Sigmoid colon (tissue), 4 donors: ENCODE measurements at regions not wholly inside any gene's neighbourhood (a gene's known extent, or its start where the extent isn't known, plus 50 kb on each side); places are given as distances from the start of the nearest gene placed in this dataset.

Experiments used
- EP300 ChIP-seq, 4 donors: sonication (generic); formaldehyde crosslinking; IDR thresholded peaks; one replicate each; pipeline ENCODE4 v1.6.1; 2017; ENCODE audit warnings: antibody characterized with exemption in 4 of 4
- POLR2A ChIP-seq, 2 donors: fragments of 450-650 bp; IDR thresholded peaks; one replicate each; pipeline ENCODE4 v1.6.1; 2016; ENCODE audit warnings: antibody characterized with exemption in 2 of 2, mild to moderate bottlenecking in 2 of 2, moderate library complexity in 2 of 2
- POLR2AphosphoS5 ChIP-seq, 4 donors: sonication (generic); formaldehyde crosslinking; IDR thresholded peaks; one replicate each; pipeline ENCODE4 v1.6.1; 2017; ENCODE audit warnings: antibody characterized with exemption in 4 of 4
- TF ChIP-seq, protein P1 (sequence below), 4 experiments: fragments of 450-650 bp in 3 of 4; fragments of 200-600 bp in 1 of 4; IDR thresholded peaks; one replicate each; pipeline ENCODE4 v1.5.1; 2016 to 2019; ENCODE audit warnings: antibody characterized with exemption in 4 of 4, mild to moderate bottlenecking in 3 of 4, moderate library complexity in 2 of 4

DNA sequence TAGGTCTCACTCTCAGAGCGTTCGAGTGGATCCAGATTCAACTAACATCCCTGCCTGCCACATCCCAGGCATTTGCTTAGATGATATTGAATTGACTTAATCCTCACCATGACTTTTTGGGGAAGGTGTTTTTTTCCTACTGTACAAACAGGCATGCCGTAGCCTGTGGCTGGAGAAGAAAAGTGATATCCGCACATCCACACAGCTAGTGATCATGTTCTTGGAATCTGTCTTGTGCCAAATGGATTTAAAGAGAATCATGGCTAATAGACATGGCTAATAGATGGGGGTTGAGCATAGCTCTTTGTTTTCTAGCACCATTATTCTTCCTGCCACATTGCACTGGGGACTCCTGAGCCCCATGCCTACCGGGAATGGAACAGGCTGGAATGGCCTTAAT lies 82.1 kb upstream of the THY1 start:
- TF ChIP-seq, protein P1, sequence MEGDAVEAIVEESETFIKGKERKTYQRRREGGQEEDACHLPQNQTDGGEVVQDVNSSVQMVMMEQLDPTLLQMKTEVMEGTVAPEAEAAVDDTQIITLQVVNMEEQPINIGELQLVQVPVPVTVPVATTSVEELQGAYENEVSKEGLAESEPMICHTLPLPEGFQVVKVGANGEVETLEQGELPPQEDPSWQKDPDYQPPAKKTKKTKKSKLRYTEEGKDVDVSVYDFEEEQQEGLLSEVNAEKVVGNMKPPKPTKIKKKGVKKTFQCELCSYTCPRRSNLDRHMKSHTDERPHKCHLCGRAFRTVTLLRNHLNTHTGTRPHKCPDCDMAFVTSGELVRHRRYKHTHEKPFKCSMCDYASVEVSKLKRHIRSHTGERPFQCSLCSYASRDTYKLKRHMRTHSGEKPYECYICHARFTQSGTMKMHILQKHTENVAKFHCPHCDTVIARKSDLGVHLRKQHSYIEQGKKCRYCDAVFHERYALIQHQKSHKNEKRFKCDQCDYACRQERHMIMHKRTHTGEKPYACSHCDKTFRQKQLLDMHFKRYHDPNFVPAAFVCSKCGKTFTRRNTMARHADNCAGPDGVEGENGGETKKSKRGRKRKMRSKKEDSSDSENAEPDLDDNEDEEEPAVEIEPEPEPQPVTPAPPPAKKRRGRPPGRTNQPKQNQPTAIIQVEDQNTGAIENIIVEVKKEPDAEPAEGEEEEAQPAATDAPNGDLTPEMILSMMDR (IDR thresholded peaks at IDR 0.05) = no peak
- TF ChIP-seq POLR2A (IDR thresholded peaks at IDR 0.05) (no peak), EP300 (IDR thresholded peaks at IDR 0.05) (no peak), POLR2AphosphoS5 (IDR thresholded peaks at IDR 0.05) (no peak)
